Tibial nerve (tissue), 4 donors: ENCODE measurements at regions not wholly inside any gene's neighbourhood (a gene's known extent, or its start where the extent isn't known, plus 50 kb on each side); places are given as distances from the start of the nearest gene placed in this dataset.

Experiments used
- DNase-seq, 2 donors: peaks; one replicate each; pipeline ENCODE4 v3.0.0-alpha.2; 2019; ENCODE audit warnings: low spot score in 2 of 2
- H3K27ac ChIP-seq, 4 donors: fragments of 200-600 bp; sonication (generic) in 3 of 4; one replicate each; pipeline ENCODE4 v1.5.1; 2017 to 2019; ENCODE audit warnings: mild to moderate bottlenecking in 1 of 4
- H3K27me3 ChIP-seq, 2 donors: fragments of 200-600 bp; sonication (generic) in 1 of 2; one replicate each; pipeline versions ENCODE4 v1.5.1 to v1.6.0; 2017 to 2019
- H3K36me3 ChIP-seq, 3 donors: fragments of 200-600 bp; sonication (generic); one replicate each; pipeline ENCODE4 v1.5.1; 2018 to 2019
- H3K4me1 ChIP-seq, 4 donors: fragments of 200-600 bp; sonication (generic) in 3 of 4; one replicate each; pipeline ENCODE4 v1.5.1; 2017 to 2019
- H3K4me3 ChIP-seq, 4 donors: fragments of 200-600 bp; sonication (generic) in 3 of 4; one replicate each; pipeline ENCODE4 v1.5.1; 2017 to 2019; ENCODE audit warnings: mild to moderate bottlenecking in 1 of 4, moderate library complexity in 1 of 4
- H3K9me3 ChIP-seq, 4 donors: fragments of 200-600 bp; sonication (generic) in 3 of 4; one replicate each; pipeline ENCODE4 v1.5.1; 2017 to 2019
- EP300 ChIP-seq, 2 donors: sonication (generic); formaldehyde crosslinking; IDR thresholded peaks; one replicate each; pipeline ENCODE4 v1.6.1; 2017; ENCODE audit warnings: antibody characterized with exemption in 2 of 2, mild to moderate bottlenecking in 1 of 2
- POLR2A ChIP-seq, 2 donors: fragments of 450-650 bp; IDR thresholded peaks; one replicate each; pipeline ENCODE4 v1.6.1; 2017; ENCODE audit warnings: antibody characterized with exemption in 2 of 2, mild to moderate bottlenecking in 2 of 2, moderate library complexity in 2 of 2
- WGBS, 2 donors: methylation state at CpG; one replicate each; pipeline ENCODE4 v1.1.5; 2018; 5-methylcytosine and 5-hydroxymethylcytosine counted together
- TF ChIP-seq, protein P1 (sequence below), 5 experiments: fragments of 200-600 bp in 3 of 5; fragments of 450-650 bp in 2 of 5; sonication (generic) in 3 of 5; IDR thresholded peaks; one replicate each; pipeline ENCODE4 v1.5.1; 2016 to 2019; ENCODE audit warnings: antibody characterized with exemption in 5 of 5, mild to moderate bottlenecking in 3 of 5, moderate library complexity in 2 of 5

DNA sequence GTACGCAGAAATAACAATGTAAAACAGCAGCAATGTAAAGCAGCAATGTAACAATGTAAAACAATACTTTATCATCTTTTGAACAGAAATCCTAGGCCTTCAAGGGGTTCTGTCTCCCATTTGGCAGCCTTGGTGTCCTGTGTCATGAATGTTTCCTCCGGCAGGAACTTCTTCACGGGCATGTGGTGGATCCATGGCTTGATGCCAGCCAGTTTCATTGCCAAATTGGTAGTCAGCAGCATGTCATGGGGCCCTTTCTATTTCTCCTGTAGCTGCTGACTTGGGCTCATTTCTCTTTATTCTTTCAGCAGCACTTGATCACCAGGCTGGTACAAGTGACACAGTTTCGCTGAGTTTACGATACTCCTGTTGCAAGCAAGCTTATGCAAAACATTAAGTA lies 275.3 kb downstream of the HTR1A start:
- 75 to 79% methylated on average over 5 of the region's 5 CpGs for WGBS, 2 donors
- H3K27ac ChIP-seq: no peak overlapping the region
- DNase-seq: no peak
- no peaks in the 10 kb centered on the region for H3K9me3 ChIP-seq
- no peaks in the 10 kb centered on the region for H3K36me3 ChIP-seq
- H3K4me3 ChIP-seq: no peak overlapping the region
- TF ChIP-seq, protein P1, sequence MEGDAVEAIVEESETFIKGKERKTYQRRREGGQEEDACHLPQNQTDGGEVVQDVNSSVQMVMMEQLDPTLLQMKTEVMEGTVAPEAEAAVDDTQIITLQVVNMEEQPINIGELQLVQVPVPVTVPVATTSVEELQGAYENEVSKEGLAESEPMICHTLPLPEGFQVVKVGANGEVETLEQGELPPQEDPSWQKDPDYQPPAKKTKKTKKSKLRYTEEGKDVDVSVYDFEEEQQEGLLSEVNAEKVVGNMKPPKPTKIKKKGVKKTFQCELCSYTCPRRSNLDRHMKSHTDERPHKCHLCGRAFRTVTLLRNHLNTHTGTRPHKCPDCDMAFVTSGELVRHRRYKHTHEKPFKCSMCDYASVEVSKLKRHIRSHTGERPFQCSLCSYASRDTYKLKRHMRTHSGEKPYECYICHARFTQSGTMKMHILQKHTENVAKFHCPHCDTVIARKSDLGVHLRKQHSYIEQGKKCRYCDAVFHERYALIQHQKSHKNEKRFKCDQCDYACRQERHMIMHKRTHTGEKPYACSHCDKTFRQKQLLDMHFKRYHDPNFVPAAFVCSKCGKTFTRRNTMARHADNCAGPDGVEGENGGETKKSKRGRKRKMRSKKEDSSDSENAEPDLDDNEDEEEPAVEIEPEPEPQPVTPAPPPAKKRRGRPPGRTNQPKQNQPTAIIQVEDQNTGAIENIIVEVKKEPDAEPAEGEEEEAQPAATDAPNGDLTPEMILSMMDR (IDR thresholded peaks at IDR 0.05): no peak
- TF ChIP-seq POLR2A (IDR thresholded peaks at IDR 0.05) (no peak), EP300 (IDR thresholded peaks at IDR 0.05) (no peak)
- no peaks in the 10 kb centered on the region for H3K4me1 ChIP-seq
- no peaks in the 10 kb centered on the region for H3K27me3 ChIP-seq

DNA sequence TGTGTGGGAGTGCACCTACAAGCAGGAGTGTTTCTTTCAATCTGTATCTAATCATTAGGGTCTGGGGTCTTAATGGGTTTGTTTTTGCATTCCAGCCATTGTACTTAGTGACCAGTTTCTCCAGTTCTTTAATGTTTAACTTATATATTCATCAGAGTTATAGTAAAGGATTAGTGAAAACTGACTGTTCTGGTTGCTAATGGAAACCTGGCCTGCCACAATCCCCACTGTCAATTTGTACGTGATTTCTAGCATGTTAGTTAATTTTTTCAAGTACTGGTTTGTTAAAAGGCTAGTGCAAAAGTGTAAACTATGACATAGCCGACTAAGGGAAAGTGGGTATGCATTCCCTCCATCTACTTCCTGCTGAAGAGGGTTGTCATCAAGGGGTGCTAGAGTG lies 276.1 kb downstream of the HTR1A start:
- Histone ChIP-seq H3K4me3 (no peak overlapping the region), H3K4me1 (no peaks in the 10 kb centered on the region), H3K36me3 (no peaks in the 10 kb centered on the region), H3K27ac (no peak overlapping the region), H3K27me3 (no peaks in the 10 kb centered on the region), H3K9me3 (no peaks in the 10 kb centered on the region)
- DNase-seq: no peak
- WGBS, 2 donors: 57 to 63% methylated on average over 2 of the region's 2 CpGs
- TF ChIP-seq, protein P1 (IDR thresholded peaks at IDR 0.05): no peak
- no peak for TF ChIP-seq EP300 (IDR thresholded peaks at IDR 0.05)
- TF ChIP-seq POLR2A (IDR thresholded peaks at IDR 0.05): no peak

DNA sequence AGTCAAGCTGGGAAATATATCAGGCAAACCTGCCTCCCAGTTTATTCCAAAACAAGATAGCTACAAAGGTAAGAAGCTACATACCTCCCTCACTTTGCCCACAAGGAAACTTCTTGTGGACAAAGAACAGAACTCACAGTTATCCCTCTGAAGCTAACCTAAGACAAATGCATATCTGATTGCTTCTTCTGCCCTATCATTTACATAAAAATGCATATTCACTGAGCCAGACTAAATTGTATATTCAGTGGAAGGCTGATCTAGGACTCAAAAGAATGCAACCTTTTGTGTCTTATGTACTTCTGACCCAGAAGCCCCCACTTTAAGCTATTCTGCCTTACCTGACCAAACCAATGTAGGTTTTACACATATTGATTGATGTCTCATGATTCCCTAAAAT lies 276.8 kb downstream of the HTR1A start:
- Histone ChIP-seq H3K4me3 (no peak overlapping the region), H3K9me3 (no peaks in the 10 kb centered on the region), H3K4me1 (no peaks in the 10 kb centered on the region), H3K36me3 (no peaks in the 10 kb centered on the region), H3K27ac (no peak overlapping the region), H3K27me3 (no peaks in the 10 kb centered on the region)
- DNase-seq: no peak
- TF ChIP-seq EP300 (IDR thresholded peaks at IDR 0.05) (no peak), POLR2A (IDR thresholded peaks at IDR 0.05) (no peak)
- TF ChIP-seq, protein P1 (IDR thresholded peaks at IDR 0.05): no peak

DNA sequence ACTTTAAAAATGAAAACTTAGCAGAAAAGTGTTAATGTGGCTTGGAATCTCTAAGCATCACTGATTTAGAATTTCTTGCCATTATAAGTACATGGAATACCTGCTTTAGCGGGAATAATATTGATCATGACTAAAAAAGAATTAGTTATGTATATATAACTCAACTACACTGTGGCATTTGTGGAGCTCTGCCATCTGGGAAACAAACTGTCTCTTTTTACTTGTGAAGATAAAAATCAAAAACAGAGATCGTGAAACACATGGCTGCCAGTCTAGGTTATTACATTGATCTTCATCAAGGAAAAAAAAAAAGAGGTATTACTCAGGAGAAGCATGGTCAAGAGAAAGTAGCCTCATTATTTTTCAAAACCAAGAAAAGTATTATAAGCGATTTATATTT lies 287.4 kb downstream of the HTR1A start:
- no peak overlapping the region for H3K4me3 ChIP-seq
- H3K9me3 ChIP-seq: no peaks in the 10 kb centered on the region
- DNase-seq: no peak
- no peaks in the 10 kb centered on the region for H3K4me1 ChIP-seq
- 86 to 88% methylated on average over 3 of the region's 3 CpGs for WGBS, 2 donors
- no peak overlapping the region for H3K27ac ChIP-seq
- TF ChIP-seq POLR2A (IDR thresholded peaks at IDR 0.05): no peak
- no peak for TF ChIP-seq EP300 (IDR thresholded peaks at IDR 0.05)
- TF ChIP-seq, protein P1 (IDR thresholded peaks at IDR 0.05): no peak
- H3K27me3 ChIP-seq: no peaks in the 10 kb centered on the region
- no peaks in the 10 kb centered on the region for H3K36me3 ChIP-seq

DNA sequence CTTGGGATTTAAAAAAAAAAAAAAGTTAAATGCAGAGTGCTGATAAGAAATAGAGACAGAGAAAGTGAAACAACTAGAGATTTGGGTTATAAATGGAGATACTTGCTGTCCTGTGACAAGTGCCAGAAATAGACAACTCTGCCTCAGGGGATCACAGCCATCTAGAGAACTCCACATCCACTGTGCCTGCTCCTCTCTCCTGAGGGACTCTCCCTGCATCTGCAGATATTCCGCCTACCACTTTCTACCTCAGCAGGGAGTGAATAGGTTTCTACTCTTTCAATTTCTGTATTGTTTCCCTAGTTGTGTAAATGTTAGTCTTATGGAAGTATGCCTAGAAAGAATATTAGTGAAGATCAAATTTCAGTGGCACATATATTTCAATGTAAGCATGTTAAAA lies 307.2 kb downstream of the HTR1A start:
- Histone ChIP-seq H3K27ac (no peak overlapping the region), H3K9me3 (no peaks in the 10 kb centered on the region), H3K36me3 (no peaks in the 10 kb centered on the region), H3K27me3 (no peaks in the 10 kb centered on the region), H3K4me3 (no peak overlapping the region), H3K4me1 (no peaks in the 10 kb centered on the region)
- no peak for DNase-seq
- WGBS, 2 donors: 40 to 50% methylated on average over 1 of the region's 1 CpG
- TF ChIP-seq EP300 (IDR thresholded peaks at IDR 0.05): no peak
- TF ChIP-seq POLR2A (IDR thresholded peaks at IDR 0.05): no peak
- TF ChIP-seq, protein P1 (IDR thresholded peaks at IDR 0.05): no peak
